HEK293 (cell line): ENCODE measurements at regions not wholly inside any gene's neighbourhood (a gene's known extent, or its start where the extent isn't known, plus 50 kb on each side); places are given as distances from the start of the nearest gene placed in this dataset.

Source experiments
- CTCF ChIA-PET: fragments of 350-600 bp; formaldehyde crosslinking; extraction: SDS; loops from one replicate; lab custom pipeline; 2021; ENCODE audit warnings: antibody characterized with exemption; lab: Yijun Ruan, JAX
- POLR2A ChIA-PET: fragments of 300-600 bp; formaldehyde crosslinking; extraction: SDS; loops from one replicate; lab custom pipeline; 2020; ENCODE audit warnings: antibody characterized with exemption, inconsistent platforms; lab: Yijun Ruan, JAX
- H3K27ac ChIP-seq: fragments of 200-500 bp; sonication (Bioruptor generic); 2 replicates; pipeline ENCODE4 v1.5.1; 2014; ENCODE audit warnings: low read depth, low read length, control low read depth, inconsistent platforms; ENCODE audit errors: extremely low read depth
- H3K36me3 ChIP-seq, 2 experiments: fragments of 200-500 bp in 1 of 2; sonication (Bioruptor generic) in 1 of 2; 1 replicate in 1 of 2; 2 replicates in 1 of 2; pipeline ENCODE4 v1.5.1; 2014 to 2017; ENCODE audit warnings: inconsistent platforms in 2 of 2, low read length in 2 of 2; ENCODE audit not compliant: control insufficient read depth in 2 of 2, insufficient read depth in 1 of 2
- H3K4me1 ChIP-seq: fragments of 200-500 bp; sonication (Bioruptor generic); 2 replicates; pipeline ENCODE4 v1.5.1; 2014; ENCODE audit warnings: mild to moderate bottlenecking, low read length, inconsistent platforms; ENCODE audit not compliant: control insufficient read depth, insufficient read depth
- H3K4me3 ChIP-seq: 2 replicates; pipeline ENCODE4 v1.5.1; 2011; ENCODE audit warnings: low read depth, mild to moderate bottlenecking, control low read depth, low read length, moderate library complexity
- H3K9me3 ChIP-seq: fragments of 200-500 bp; sonication (Bioruptor generic); 2 replicates; pipeline ENCODE4 v1.5.1; 2014; ENCODE audit warnings: low read depth, low read length, inconsistent platforms; ENCODE audit not compliant: control insufficient read depth, insufficient read depth
- HOXA7 ChIP-seq: sonication (generic); formaldehyde crosslinking; IDR thresholded peaks from 2 replicates; pipeline ENCODE4 v1.8.1; 2022; ENCODE audit warnings: missing genetic modification reagents, borderline replicate concordance
- KLF8 ChIP-seq: fragments of 450-650 bp; formaldehyde crosslinking; IDR thresholded peaks from 2 replicates; pipeline ENCODE4 v1.5.1; 2016; ENCODE audit warnings: missing biosample characterization, missing genetic modification characterization
- MYNN ChIP-seq: fragments of 450-650 bp; formaldehyde crosslinking; IDR thresholded peaks from 2 replicates; pipeline ENCODE4 v1.5.1; 2016; ENCODE audit warnings: missing biosample characterization, missing genetic modification characterization, borderline replicate concordance
- PBX3 ChIP-seq: sonication (generic); formaldehyde crosslinking; IDR thresholded peaks from 2 replicates; pipeline ENCODE4 v1.8.1; 2022; ENCODE audit warnings: mild to moderate bottlenecking, moderate library complexity, missing genetic modification reagents
- PRDM10 ChIP-seq: fragments of 450-650 bp; formaldehyde crosslinking; IDR thresholded peaks from 2 replicates; pipeline ENCODE4 v1.5.1; 2016; ENCODE audit warnings: missing biosample characterization, missing genetic modification characterization
- ZBTB26 ChIP-seq: fragments of 450-650 bp; formaldehyde crosslinking; optimal IDR thresholded peaks from 2 replicates; pipeline ENCODE3; 2016; ENCODE audit warnings: missing biosample characterization, mild to moderate bottlenecking, missing genetic modification characterization
- ZBTB6 ChIP-seq: fragments of 450-650 bp; formaldehyde crosslinking; IDR thresholded peaks from 2 replicates; pipeline ENCODE4 v1.5.1; 2017; ENCODE audit warnings: missing biosample characterization, missing genetic modification characterization
- ZFP41 ChIP-seq: fragments of 450-650 bp; formaldehyde crosslinking; IDR thresholded peaks from 2 replicates; pipeline ENCODE4 v1.5.1; 2016; ENCODE audit warnings: missing biosample characterization, missing genetic modification characterization, borderline replicate concordance
- ZNF274 ChIP-seq, 2 experiments: fragments of 200-500 bp in 1 of 2; fragments of 450-650 bp in 1 of 2; sonication (Bioruptor generic) in 1 of 2; formaldehyde crosslinking in 1 of 2; IDR thresholded peaks; 2 replicates each; pipeline versions ENCODE4 v1.5.1 to v1.6.1; 2014 to 2016; ENCODE audit warnings: borderline replicate concordance in 1 of 2, inconsistent platforms in 1 of 2, low read length in 1 of 2, missing biosample characterization in 1 of 2, missing genetic modification characterization in 1 of 2
- ZNF350 ChIP-seq: fragments of 450-650 bp; formaldehyde crosslinking; IDR thresholded peaks from 2 replicates; pipeline ENCODE4 v1.5.0; 2017; ENCODE audit warnings: missing biosample characterization, mild to moderate bottlenecking, missing genetic modification characterization
- ZNF404 ChIP-seq: fragments of 450-650 bp; formaldehyde crosslinking; IDR thresholded peaks from 2 replicates; pipeline ENCODE4 v1.5.1; 2017; ENCODE audit warnings: missing biosample characterization, missing genetic modification characterization
- ZNF416 ChIP-seq: fragments of 450-650 bp; formaldehyde crosslinking; IDR thresholded peaks from 2 replicates; pipeline ENCODE4 v1.5.1; 2016; ENCODE audit warnings: missing biosample characterization, missing genetic modification characterization
- ZNF48 ChIP-seq: fragments of 450-650 bp; formaldehyde crosslinking; IDR thresholded peaks from 2 replicates; pipeline ENCODE4 v1.5.1; 2016; ENCODE audit warnings: missing biosample characterization, missing genetic modification characterization
- ZNF521 ChIP-seq: fragments of 450-650 bp; formaldehyde crosslinking; IDR thresholded peaks from 2 replicates; pipeline ENCODE4 v1.5.1; 2017; ENCODE audit warnings: missing biosample characterization, mild to moderate bottlenecking, missing genetic modification characterization
- ZNF560 ChIP-seq: fragments of 450-650 bp; formaldehyde crosslinking; IDR thresholded peaks from 2 replicates; pipeline ENCODE4 v1.5.1; 2017; ENCODE audit warnings: missing biosample characterization, missing genetic modification characterization, borderline replicate concordance
- ZNF654 ChIP-seq: fragments of 450-650 bp; formaldehyde crosslinking; IDR thresholded peaks from 2 replicates; pipeline ENCODE4 v1.5.1; 2016; ENCODE audit warnings: low read depth, missing biosample characterization, missing genetic modification characterization
- ZNF670 ChIP-seq: fragments of 450-650 bp; formaldehyde crosslinking; IDR thresholded peaks from 2 replicates; pipeline ENCODE4 v1.5.1; 2016; ENCODE audit warnings: missing biosample characterization, missing genetic modification characterization, low read depth
- ZSCAN30 ChIP-seq: fragments of 450-650 bp; IDR thresholded peaks from 2 replicates; pipeline ENCODE4 v1.5.1; 2018; ENCODE audit warnings: missing biosample characterization, mild to moderate bottlenecking, missing genetic modification characterization, moderate library complexity

GRCh38 chr14:40282196-40282595, 850.0 kb upstream of the FBXO33 start:
- Histone ChIP-seq H3K4me1 (no peaks in the 10 kb centered on the region), H3K36me3 (no peaks in the 10 kb centered on the region), H3K9me3 (no peaks in the 10 kb centered on the region), H3K27ac (no peak overlapping the region), H3K4me3 (no peak overlapping the region)
- POLR2A ChIA-PET, result no interaction called here
- CTCF ChIA-PET, result no interaction called here
- no peak for TF ChIP-seq PRDM10 (tag by site-specific recombination)
- TF ChIP-seq PBX3 (CRISPR knock-in tag), result no peak
- TF ChIP-seq ZNF670 (tag by site-specific recombination), result no peak
- TF ChIP-seq ZBTB26 (tag by site-specific recombination), result no peak
- no peak for TF ChIP-seq ZNF404 (tag by site-specific recombination)

- ChIA-PET CTCF (interaction anchor here (0.6 to 0.7 kb wide), 2 partner anchors 25 to 307 kb away, joined by 3 read pairs; no protein-coding TSS in a partner anchor), POLR2A (no interaction called here)
- Histone ChIP-seq H3K36me3 (no peaks in the 10 kb centered on the region), H3K4me3 (no peak overlapping the region), H3K9me3 (no peaks in the 10 kb centered on the region), H3K4me1 (no peaks in the 10 kb centered on the region), H3K27ac (no peak overlapping the region)
- TF ChIP-seq KLF8 (tag by site-specific recombination) (no peak), ZNF274 (IDR thresholded peaks at IDR 0.05; ENCODE audit: low read length) (no peak), ZNF274 (tag by site-specific recombination; IDR thresholded peaks at IDR 0.05; ENCODE audit: borderline replicate concordance) (no peak), ZNF560 (no peak), ZNF350 (tag by site-specific recombination) (no peak), HOXA7 (no peak), MYNN (tag by site-specific recombination) (no peak), ZBTB6 (tag by site-specific recombination) (no peak), ZFP41 (tag by site-specific recombination) (no peak), ZNF654 (tag by site-specific recombination) (no peak), ZNF48 (tag by site-specific recombination) (no peak), PRDM10 (tag by site-specific recombination) (no peak), ZNF521 (tag by site-specific recombination) (no peak), ZSCAN30 (tag by site-specific recombination) (no peak), ZNF416 (tag by site-specific recombination) (no peak)
These were observed 848.4 kb upstream of the FBXO33 start for GRCh38 chr14:40280652-40281051.
